Effector CD4-positive, alpha-beta T cell (primary cell): ENCODE measurements at regions not wholly inside any gene's neighbourhood (a gene's known extent, or its start where the extent isn't known, plus 50 kb on each side); places are given as distances from the start of the nearest gene placed in this dataset.
"Not testable (repeated sequence)": the region's sequence is repeated elsewhere in the genome, so short reads cannot be mapped to it uniquely, and the experiment has no call there.

ENCODE experiments used
- DNase-seq: peaks from one replicate; pipeline ENCODE4 v3.0.0-alpha.2; 2020

DNA sequence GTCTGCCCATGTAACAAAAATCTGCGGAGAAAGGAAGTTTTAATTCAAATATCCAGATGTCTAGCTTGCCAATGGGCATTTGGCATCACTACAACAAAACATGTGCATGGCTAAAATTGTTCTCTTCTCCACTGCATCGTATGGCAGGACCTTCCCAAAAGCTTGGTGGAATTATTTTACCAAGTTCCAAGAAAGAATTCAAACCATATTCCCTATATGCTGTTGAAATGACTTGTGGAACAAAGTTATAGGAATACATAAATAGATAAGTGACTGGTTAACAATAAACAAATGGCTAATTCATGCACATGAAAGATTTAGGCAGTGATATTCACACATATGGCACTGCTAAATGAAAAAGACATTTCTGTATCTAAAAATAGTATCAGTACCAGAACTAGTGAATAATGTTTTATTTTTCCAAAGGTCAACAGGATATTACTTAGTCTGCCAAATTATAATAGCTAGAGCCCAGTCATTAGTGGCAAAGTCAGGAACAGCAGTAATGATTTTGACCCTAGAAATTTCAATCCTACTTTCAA, 425.4 kb upstream of the VRK2 start:
- DNase-seq: no peak

DNA sequence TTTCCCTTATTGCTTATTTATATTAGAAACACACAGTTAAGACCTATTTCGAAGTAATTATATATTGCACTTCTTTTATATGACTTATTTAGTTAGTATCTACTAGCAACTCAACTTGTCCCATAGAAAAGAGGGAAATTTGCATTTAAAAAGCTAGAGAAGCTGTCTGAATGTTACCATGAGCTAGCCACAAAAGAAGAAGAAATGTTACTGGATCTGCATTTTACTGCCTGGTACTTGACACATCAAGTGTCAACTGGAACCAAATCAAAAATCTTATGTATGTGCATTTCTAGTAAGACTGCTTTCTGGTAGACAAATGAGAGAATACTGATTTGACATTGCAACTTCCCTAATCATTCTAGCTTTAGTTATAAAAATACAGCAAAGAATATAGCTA, 424.6 kb upstream of the VRK2 start:
- DNase-seq: no peak

DNA sequence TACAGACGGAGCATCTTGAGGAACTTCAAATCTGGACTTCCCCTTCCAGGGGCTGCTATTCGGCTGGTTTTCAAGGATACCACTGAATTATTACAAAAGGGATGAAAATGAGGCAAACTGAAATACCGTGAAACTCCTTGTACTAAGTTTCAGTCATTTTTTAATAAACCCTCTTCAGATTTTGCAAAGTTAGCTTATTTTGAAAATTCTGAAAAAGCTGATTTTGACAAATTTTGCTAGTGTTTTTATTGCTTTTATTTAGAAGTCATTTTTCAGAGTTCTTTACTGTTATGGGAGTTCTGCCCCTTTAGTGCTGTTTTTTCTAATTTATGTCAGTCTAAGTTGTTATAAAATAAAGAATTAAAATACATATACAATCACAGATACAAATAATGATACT, 390.4 kb upstream of the VRK2 start:
- no peak for DNase-seq

DNA sequence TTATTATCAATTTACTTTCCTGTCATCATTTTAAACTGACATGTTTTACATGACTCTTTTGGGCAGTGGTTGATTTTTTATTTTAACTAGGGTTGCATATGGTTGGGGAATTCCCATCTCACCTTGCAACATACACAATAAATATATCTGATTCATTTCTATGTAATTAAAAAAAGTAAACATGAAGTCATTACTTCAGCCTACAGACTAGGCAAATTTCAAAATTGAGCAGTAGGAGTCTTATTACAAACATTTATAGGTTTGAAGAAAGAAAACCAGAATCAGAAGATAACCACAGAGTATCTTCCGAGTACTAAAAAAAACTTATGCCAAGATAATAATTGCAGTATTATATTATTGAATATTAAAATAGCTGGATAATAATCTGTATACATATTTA, 377.0 kb upstream of the VRK2 start:
- DNase-seq: no peak

DNA sequence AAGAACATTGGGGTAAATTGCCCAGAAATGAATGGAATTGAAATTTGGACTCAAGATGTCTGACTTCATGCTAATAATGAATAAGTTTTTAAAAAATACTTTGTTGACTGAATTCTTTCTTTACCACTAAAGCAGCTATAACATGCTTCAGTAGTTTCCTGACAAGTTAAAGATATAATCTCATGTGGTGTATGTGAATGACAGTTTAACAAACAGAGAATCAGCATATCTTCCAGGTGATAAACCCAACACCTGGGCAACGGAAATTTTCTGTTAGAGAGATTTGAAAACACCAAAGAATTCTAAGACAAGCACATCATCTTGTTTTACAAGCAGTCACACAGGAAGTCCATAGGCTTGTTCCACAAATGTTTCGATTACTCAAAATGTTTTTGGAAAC, 372.6 kb upstream of the VRK2 start:
- DNase-seq: no peak

DNA sequence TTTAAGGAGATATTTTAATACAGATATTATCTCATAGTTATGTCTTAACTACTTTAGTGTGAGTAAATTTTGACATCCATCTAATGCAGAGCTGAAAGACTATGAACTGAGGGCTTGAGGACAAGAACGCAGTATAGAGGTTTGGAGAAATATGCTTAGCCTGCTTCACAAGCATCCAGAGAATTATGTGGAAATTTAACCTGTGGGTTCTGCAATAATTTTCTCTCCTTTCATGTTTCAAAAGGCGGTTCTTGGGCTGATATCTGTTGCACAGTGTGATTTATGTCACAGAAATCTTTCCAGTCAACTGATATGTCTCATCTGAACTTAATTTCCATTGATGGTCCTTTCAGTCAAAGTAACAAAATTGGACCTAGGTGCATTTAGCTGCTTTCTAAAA, 371.9 kb upstream of the VRK2 start:
- no peak for DNase-seq

DNA sequence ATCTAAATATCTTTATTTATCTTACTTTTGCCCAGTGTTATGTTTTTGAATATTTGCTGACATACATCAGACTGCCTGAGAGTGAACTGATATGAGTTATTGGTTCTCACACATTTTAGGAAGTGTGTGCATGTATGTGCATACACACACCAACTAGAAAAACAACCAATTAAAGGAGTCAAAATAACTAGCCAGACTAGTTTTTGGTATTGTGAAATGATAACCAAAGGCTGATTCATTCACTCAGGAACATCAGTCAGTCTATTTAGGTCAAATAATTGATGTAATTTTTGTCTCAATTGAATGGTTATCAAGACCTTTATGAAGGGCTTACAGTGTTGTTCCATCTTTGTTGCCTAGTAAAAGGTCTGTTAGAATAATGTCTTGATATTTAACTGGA, 369.3 kb upstream of the VRK2 start:
- no peak for DNase-seq

DNA sequence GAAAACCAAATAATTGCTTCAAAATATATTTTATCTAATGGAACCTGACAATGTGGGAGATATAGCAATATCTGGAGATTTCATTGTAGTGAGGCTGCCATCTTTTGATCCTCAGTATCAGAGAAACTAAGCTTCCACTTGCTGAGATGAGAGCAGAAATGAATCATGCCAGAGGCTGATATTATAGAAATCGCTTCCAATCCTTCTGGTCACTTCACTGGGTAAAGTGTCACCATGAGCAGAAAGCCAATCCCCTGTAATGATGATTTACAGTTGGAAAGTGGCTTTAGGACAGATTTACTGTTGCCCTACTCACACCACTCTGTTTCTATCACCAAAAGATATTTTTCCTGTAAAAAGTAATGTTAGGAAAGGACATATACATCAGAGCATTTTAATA, 365.0 kb upstream of the VRK2 start:
- DNase-seq: no peak

DNA sequence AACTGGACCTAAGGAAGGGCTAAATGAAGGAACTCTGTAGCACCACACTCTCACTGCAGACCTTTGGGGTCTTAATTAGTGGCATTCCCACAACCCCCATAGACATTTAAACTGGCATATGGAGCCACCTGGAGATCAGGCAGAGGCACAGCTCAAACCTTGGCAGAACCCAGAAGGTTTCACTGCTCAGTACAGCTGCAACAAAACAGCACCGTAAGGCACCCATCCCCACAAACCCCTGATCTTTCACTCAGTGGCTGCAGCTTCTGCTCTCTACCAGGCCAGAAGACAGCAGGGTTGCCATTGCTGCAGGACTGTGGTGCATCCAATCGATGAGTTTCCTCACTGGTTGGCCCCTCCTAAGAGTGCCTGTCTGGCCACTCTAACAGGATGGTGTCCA, 361.6 kb upstream of the VRK2 start:
- DNase-seq: no peak

DNA sequence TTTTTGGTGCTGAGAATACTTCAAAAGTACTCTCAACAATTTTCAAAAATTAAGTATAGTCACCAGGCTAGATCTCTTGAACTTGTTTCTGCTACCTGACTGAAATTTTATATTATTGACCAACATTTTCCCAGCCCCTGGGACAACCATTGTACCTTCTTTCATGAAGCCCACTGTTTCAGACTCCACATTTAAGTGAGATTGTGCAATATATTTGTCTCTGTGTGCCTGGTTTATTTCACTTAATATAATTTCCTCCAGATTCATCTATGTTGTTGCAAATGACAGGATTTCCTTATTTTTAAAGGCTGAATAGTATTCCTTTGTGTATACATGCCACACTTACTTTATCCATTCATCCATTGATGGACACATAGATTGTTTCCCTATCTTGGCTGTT, 354.2 kb upstream of the VRK2 start:
- no peak for DNase-seq

DNA sequence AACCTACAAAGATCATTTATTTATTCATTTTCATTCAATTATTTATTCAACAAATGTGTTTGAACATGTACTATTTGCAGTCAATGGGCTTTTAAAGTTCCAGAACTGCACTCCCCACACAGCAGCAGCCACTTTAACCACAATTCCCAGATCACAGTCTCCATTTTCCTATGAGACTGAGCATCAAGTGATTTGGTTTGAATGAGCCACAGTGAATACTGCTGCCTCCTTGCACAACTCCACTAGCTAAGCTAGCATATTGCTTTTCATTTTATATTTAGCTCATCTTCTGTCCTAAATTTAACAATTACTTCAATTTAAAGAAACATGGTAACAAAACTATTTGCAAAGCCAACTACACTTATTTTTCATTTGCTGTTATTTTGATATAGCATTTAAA, 353.4 kb upstream of the VRK2 start:
- DNase-seq: no peak

DNA sequence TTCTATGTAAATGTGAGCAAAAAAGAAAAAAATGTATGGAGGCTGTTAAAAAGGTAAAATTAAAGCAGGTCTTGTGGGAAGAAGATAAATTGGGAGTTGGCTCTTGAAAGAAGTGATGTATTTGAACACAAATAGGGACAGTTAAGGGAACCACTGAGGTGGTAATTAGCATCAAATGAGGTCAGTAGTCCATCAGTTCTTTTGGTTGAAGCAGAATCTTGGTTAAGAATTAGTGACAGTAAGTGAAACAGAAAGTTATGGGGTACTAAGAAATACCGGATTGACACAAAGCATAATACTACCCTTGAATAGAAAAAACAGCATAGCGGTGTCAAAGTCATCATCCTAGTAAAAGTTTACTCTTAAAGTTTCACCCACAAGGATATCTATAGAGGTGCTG, 352.6 kb upstream of the VRK2 start:
- no peak for DNase-seq

DNA sequence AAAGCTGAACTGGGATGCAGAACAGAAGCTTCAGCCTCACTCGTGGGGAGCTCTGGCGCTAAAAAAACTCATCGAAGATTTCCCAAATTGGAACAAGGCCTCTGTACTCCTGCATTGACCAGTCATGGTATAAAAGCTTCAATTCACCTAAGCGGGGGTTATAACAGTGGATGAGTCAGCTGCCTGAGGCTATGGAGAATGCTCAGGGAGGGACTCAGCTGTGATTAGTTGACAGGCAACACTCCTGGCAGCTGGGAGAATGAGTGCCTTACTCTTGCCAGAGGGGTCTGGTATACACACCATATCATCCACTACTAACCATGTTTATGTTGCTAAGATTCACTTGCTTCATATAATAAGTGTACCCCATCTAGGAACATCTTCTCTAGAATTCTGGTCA, 350.6 kb upstream of the VRK2 start:
- no peak for DNase-seq

DNA sequence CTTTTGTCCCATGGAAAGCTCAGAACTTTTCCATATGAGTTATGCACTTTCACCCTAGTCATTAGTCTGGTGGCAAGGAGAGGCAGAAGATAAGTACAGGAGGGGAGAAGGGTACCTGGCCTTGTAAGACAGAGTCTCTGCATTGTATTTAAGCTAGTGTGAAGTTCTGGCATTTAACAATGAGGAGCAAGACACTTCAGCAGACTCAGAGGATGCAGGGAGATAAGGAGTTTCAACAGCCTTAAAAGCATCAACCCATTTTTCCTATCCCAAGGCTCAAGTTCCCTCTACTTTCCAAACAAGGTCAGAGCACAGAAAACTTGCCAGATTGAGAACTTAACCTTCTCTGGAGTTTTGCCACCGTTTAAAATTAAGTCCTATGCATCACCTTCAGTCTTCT, 348.2 kb upstream of the VRK2 start:
- no peak for DNase-seq

DNA sequence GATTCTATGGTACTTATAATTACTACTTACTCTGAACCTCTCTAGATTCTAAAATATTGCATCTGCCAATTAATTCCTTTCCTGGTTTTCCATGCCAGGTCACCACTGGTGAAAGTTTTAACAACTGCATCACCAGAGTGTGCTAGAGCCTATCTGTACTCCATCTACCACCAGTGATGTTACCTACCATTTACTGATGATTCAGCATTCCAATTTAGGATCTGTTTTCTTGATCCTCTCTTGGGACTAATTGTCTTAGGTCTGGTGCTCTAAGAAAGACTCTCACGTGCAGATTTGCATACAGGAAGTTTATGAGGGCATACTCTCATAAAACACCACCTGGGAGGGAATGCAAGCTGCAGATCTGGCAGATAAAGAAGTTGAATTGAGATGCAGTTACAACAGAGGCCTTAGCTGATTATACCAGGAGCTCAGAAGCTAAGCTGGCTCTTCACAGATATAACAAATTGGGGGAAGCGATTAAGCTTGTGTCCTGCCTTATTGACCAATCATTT, 347.6 kb upstream of the VRK2 start:
- no peak for DNase-seq

DNA sequence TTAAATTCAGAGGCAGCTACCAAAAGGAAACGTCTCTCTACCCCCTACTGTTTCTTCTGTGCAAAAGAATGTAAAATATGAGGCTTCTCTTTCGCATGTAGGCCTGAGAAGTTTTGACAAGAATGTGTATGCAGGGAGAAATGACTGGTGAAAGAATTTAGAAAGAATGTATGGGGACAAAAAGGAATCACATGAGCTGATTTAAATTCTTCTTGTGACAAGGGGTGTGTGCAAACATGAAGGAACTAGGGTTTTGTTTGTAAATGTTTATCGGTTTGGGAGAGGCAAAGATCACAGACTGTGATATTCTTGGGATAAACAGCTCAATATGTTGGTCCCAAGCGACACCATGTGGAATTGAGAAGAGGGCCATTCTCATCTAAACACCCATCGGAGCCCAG, 345.2 kb upstream of the VRK2 start:
- no peak for DNase-seq

DNA sequence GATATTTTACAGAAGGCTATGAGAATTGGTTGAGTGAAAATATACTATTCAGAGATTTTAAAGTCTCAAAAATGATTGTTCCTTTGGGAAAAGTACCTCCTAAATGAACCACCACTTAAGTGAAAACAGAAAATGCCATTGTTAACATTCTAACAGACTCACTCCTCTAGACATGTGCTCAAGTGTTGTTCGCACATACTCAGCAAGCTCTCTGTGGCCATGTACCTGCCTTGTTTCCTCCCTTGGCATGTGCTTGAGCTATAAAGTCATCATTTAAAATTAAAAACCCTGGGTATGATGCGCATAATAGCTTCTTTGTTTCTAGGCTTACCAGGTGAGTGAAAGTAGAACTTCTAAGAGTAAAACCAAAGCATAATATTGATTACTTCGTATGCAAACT, 343.2 kb upstream of the VRK2 start:
- no peak for DNase-seq

DNA sequence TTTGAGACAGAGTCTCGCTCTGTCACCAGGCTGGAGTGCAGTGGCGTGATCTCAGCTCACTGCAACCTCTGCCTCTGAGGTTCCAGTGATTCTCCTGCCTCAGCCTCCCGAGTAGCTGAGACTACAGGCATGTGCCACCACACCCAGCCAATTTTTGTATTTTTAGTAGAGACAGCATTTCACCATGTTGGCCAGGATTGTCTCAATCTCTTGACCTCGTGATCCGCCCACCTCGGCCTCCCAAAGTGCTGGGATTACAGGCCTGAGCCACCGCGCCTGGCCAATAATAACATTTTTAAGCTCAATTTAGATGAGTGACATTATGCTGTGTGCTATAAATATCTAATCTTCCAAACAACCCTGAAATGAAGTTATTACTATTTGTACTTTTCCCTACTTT, 338.8 kb upstream of the VRK2 start:
- not testable (repeated sequence) for DNase-seq

DNA sequence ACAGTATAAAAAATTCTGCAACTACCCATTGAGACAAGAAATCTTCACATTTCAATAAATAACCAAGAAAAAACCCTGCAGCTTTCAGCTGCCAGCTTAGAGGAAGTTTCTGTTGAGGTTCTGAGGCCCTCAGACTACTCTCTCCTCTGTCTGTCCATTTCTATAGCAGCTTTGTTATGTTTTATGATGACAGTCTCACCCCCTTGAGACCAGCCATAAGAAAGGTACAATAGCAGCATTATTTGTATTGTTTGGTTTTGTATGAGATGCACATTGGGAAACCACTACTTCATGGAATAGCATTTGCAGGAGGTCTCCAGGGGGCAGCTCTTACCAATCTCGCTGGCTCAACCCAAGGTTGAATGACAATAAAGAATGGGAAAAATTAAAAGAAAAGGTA, 334.6 kb upstream of the VRK2 start:
- DNase-seq: no peak

DNA sequence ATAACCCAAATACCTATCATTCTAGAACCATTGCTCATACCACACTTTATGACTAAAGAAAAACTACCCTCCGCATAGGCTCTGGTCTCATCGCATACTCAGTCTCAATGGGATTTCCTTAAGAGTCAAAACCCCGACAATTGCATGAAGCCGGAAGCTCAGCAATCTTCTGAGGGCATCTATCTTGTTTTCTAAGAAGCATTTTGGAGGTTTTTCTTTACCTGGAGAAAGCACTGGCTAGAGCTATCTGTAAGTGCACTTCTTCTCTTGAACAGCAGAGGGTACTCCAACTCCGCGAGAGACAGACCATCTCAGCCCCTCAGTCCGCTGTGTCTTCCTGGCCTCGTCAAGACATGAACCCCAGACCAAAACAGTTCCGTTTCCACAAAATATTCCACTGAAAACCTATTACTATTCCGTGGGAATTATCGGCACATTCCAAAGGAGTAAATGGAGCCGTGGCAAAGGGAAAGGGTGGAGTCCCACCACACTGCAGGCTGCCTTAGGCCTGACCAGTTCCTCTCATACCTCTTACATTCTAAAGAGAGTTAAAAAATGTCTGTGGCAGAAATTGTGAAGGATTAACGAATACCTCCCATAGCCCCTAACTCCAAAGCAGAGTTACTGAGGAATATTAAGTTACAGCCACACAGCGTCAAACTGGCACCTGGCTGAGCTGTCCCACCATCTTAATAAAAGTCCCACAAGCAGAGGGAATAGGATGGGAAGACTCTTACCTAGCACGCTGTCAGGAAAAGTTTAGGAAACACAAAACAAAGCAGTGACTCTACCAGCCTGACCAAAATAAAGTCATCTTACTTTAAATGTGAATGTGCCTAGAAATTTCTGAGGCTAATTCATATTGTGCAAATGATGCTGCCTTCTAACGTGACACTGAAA, 325.6 kb upstream of the VRK2 start:
- DNase-seq: no peak

DNA sequence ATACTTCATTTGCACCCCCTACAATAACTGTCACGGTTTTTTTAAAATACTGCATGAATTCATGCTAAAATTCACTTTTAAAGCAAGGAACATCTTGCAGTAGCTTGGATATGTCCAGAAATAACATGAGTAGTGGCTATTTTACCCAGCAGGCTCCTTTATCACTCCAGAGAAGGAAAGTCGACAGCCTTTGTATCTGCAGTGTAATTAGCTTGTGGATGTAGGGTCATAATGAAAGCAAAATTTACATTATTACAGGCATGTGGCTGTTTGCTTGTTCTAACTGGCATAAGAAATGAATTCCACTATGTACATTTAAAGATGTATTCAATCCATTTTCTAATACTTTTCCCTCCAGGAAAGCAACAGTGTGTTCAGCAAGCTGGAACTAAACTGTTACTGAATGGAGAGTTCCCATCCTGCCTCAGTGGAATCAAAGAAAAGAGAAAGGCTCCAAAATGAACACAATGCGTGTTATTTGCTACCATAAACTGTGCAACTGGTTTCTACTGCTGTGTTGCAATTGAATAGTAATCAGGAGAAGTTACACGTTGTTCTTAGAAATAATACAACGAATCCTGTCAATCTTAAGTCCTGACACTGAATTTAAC, 321.2 kb upstream of the VRK2 start:
- DNase-seq: no peak

DNA sequence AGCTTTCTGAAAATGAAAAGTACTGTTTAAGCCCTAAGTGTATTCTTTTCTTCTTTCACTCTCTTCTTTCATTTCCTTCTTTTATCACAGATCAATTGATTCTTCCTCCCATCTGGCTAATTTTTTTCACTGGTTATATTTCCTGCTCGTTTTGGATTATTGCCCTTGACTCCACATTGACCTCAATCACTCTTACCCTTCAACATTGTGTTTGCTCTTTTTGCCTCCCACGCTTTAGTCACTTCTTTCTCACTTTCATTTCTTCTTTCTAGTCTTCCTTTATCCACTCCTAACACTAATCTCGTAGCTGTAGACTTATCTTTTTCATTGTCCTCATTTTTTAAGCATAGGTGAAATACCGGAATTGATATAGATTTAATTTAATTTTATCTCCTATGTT, 320.3 kb upstream of the VRK2 start:
- DNase-seq: no peak

DNA sequence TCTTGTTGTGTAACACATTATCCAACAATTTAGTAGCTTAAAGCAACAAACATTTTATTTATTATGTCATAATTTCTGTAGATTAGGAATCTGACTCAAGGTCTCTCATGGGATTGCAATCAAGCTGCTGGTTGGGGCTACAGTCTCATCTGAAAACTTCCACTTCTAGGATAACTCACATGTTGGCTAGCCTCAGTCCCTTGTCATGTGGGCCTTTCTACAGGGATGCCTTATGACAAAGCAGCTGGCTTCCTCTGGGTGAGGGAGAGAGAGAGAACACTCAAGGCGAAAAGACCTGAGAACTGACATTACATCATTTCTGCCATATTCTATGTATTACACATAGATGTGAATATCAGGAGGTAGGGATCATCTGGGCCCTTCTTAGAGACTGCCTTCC, 317.9 kb upstream of the VRK2 start:
- DNase-seq: no peak

DNA sequence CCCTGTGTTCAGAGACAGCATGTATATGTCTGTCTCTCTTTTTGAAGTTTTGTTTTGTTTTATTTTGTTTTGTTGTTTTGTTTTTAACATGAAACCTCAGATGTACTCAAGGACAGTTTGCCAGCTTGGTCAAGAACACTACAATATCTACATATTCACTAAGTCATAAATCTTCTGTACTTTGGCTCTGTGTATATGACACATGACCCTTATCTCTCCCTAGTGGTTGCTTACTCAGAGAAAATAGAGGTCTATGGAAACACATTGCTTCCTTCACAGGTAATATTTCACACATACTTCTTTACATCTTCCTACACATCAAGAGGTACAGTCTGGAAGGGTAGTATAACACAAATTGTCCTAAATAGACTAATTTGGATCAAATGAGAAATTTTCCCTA, 312.6 kb upstream of the VRK2 start:
- no peak for DNase-seq
